ENCODE measurements at regions not wholly inside any gene's neighbourhood (a gene's known extent, or its start where the extent isn't known, plus 50 kb on each side); places are given as distances from the start of the nearest gene placed in this dataset.

- no peak for TF ChIP-seq POLR2A (IDR thresholded peaks at IDR 0.05; ENCODE audit: low read depth, low read length)
- no peak for TF ChIP-seq TAF1 (IDR thresholded peaks at IDR 0.05; ENCODE audit: low read depth, low read length)
- TF ChIP-seq POLR2AphosphoS5 (IDR thresholded peaks at IDR 0.05; ENCODE audit: low read depth, low read length): no peak
Observed at GRCh38 chr14:61996753-61997152, 234.5 kb downstream of the SNAPC1 start.

Data from GM12891 (cell line).